SU-DHL-6 (cell line): ENCODE measurements at regions not wholly inside any gene's neighbourhood (a gene's known extent, or its start where the extent isn't known, plus 50 kb on each side); places are given as distances from the start of the nearest gene placed in this dataset.

ENCODE experiments used
- CTCF ChIP-seq: fragments of 200-600 bp; sonication (generic); IDR thresholded peaks from one replicate; pipeline ENCODE4 v1.5.1; 2017; ENCODE audit warnings: antibody characterized with exemption, mild to moderate bottlenecking, low read length, moderate library complexity; ENCODE audit not compliant: insufficient read depth, poor library complexity, severe bottlenecking
- EZH2phosphoT487 ChIP-seq: fragments of 200-600 bp; sonication (generic), shearing (Covaris generic); conservative IDR thresholded peaks from 2 replicates; pipeline ENCODE4 v1.6.1; 2018; ENCODE audit warnings: mild to moderate bottlenecking, antibody characterized with exemption, low read length, moderate library complexity, mixed read lengths

GRCh38 chr4:80142394-80143306, 54.7 kb upstream of the PRDM8 start:
- no peak for TF ChIP-seq CTCF
- TF ChIP-seq EZH2phosphoT487, result no peak
